GM12878 (cell line): ENCODE measurements at regions not wholly inside any gene's neighbourhood (a gene's known extent, or its start where the extent isn't known, plus 50 kb on each side); places are given as distances from the start of the nearest gene placed in this dataset.

Experiments
- ATAC-seq: fragments of 200-7000 bp; cut with Tn5 transposase; 3 replicates; pipeline ENCODE4 v1.9.1; 2020; ENCODE audit warnings: mild to moderate bottlenecking, moderate library complexity
- BruUV-seq: library from RNA; stranded (reverse); fragments of 400-500 nt; replicated peaks from 2 replicates; lab custom pipeline; 2021; lab: Mats Ljungman, UMichigan
- CTCF ChIA-PET: fragments of 300-600 bp; sonication (Branson Sonifier 250); formaldehyde crosslinking; extraction: SDS; loops from one replicate; lab custom pipeline; 2021; ENCODE audit warnings: inconsistent platforms; lab: Yijun Ruan, JAX
- POLR2A ChIA-PET: fragments of 350-600 bp; formaldehyde crosslinking; extraction: SDS; loops from one replicate; lab custom pipeline; 2021; ENCODE audit warnings: inconsistent platforms; lab: Charles Lee
- RAD21 ChIA-PET: fragments of 300-600 bp; sonication (Branson Sonifier 250); formaldehyde crosslinking; loops from one replicate; lab custom pipeline; 2023; ENCODE audit warnings: antibody characterized with exemption; ENCODE audit not compliant: unreplicated experiment; lab: Charles Lee
- SMC1A ChIA-PET: fragments of 300-600 bp; sonication (Branson Sonifier 250); formaldehyde crosslinking; loops from one replicate; lab custom pipeline; 2023; ENCODE audit not compliant: unreplicated experiment, uncharacterized antibody; lab: Charles Lee
- DNase-seq: peaks from one replicate; pipeline ENCODE4 v3.0.0-alpha.2; 2011; ENCODE audit warnings: low read depth, low spot score
- FAIRE-seq: peaks from 3 replicates; lab custom pipeline; 2011; peaks lifted over from hg19 to GRCh38; lab: Jason Lieb, UNC
- H2AFZ ChIP-seq: 2 replicates; pipeline ENCODE4 v1.6.0; 2011; ENCODE audit warnings: low read depth, low read length, control low read depth; ENCODE audit not compliant: control insufficient read depth
- H3K27ac ChIP-seq: 2 replicates; pipeline ENCODE4 v1.5.1; 2011; ENCODE audit warnings: control low read depth; ENCODE audit not compliant: control insufficient read depth, insufficient read depth
- H3K27me3 ChIP-seq, 2 experiments: replicated peaks in 1 of 2; 2 replicates each; pipeline versions ENCODE4 v1.6.0 to v1.6.1; 2011; ENCODE audit warnings: low read length in 1 of 2; ENCODE audit not compliant: control insufficient read depth in 2 of 2, insufficient read depth in 2 of 2
- H3K36me3 ChIP-seq, 2 experiments: 2 replicates each; pipeline ENCODE4 v1.5.1; 2011; ENCODE audit warnings: low read length in 1 of 2; ENCODE audit not compliant: control insufficient read depth in 2 of 2, insufficient read depth in 2 of 2
- H3K4me1 ChIP-seq: 2 replicates; pipeline ENCODE4 v1.6.1; 2011; ENCODE audit warnings: mild to moderate bottlenecking, low read length, moderate library complexity, mixed read lengths; ENCODE audit not compliant: control insufficient read depth, insufficient read depth
- H3K4me2 ChIP-seq: 2 replicates; pipeline ENCODE4 v1.6.0; 2011; ENCODE audit warnings: control low read depth; ENCODE audit not compliant: control insufficient read depth, insufficient read depth
- H3K4me3 ChIP-seq: fragments of 200-600 bp; sonication (generic); 2 replicates; pipeline ENCODE4 v1.5.1; 2016
- H3K79me2 ChIP-seq: 2 replicates; pipeline ENCODE4 v1.6.0; 2011; ENCODE audit warnings: low read length; ENCODE audit not compliant: control insufficient read depth, insufficient read depth
- H3K9ac ChIP-seq: 2 replicates; pipeline ENCODE4 v1.8.0; 2011; ENCODE audit warnings: low read length, control low read depth, mixed read lengths; ENCODE audit not compliant: control insufficient read depth, insufficient read depth
- H3K9me3 ChIP-seq: replicated peaks from 3 replicates; pipeline ENCODE4 v1.5.1; 2011; ENCODE audit warnings: mild to moderate bottlenecking, low read length; ENCODE audit not compliant: control insufficient read depth, insufficient read depth
- H4K20me1 ChIP-seq: 2 replicates; pipeline ENCODE4 v1.6.0; 2011; ENCODE audit not compliant: control insufficient read depth, insufficient read depth
- BCLAF1 ChIP-seq: fragments of 450-650 bp; IDR thresholded peaks from 2 replicates; pipeline ENCODE4 v1.6.1; 2017; ENCODE audit warnings: antibody characterized with exemption, mild to moderate bottlenecking, moderate library complexity
- CBX5 ChIP-seq: sonication (generic); IDR thresholded peaks from 2 replicates; pipeline ENCODE4 v1.6.1; 2016; ENCODE audit warnings: low read depth, moderate library complexity, mild to moderate bottlenecking, inconsistent platforms
- CHD1 ChIP-seq: IDR thresholded peaks from 2 replicates; pipeline ENCODE4 v1.6.1; 2012; ENCODE audit warnings: low read depth, low read length, improper control_type of control experiment
- CTCF ChIP-seq, 3 experiments: IDR thresholded peaks in 2 of 3; conservative IDR thresholded peaks in 1 of 3; 2 replicates each; pipeline ENCODE4 v1.5.1; 2011; ENCODE audit warnings: low read depth in 3 of 3, low read length in 3 of 3, mild to moderate bottlenecking in 3 of 3, control low read depth in 2 of 3, moderate library complexity in 2 of 3, inconsistent platforms in 1 of 3, mixed read lengths in 1 of 3; ENCODE audit not compliant: control insufficient read depth in 2 of 3, insufficient read depth in 1 of 3; ENCODE audit errors: extremely low read depth in 1 of 3
- CUX1 ChIP-seq: IDR thresholded peaks from 2 replicates; pipeline ENCODE4 v1.6.1; 2012; ENCODE audit warnings: improper control_type of control experiment, low read depth, low read length; ENCODE audit not compliant: insufficient replicate concordance
- ETV6 ChIP-seq, 2 experiments: fragments of 450-650 bp in 1 of 2; IDR thresholded peaks in 1 of 2; conservative IDR thresholded peaks in 1 of 2; 2 replicates each; pipeline ENCODE4 v1.6.1; 2014; ENCODE audit warnings: antibody characterized with exemption in 1 of 2, borderline replicate concordance in 1 of 2, low read depth in 1 of 2, mild to moderate bottlenecking in 1 of 2, moderate library complexity in 1 of 2
- JUND ChIP-seq: IDR thresholded peaks from 2 replicates; pipeline ENCODE4 v1.6.1; 2012; ENCODE audit warnings: low read depth, mild to moderate bottlenecking, low read length, improper control_type of control experiment, moderate library complexity
- KAT2A ChIP-seq: conservative IDR thresholded peaks from 2 replicates; pipeline ENCODE4 v1.6.1; 2011; ENCODE audit warnings: low read depth, low read length; ENCODE audit not compliant: control insufficient read depth
- NRF1 ChIP-seq: conservative IDR thresholded peaks from 2 replicates; pipeline ENCODE4 v1.6.1; 2011; ENCODE audit warnings: mild to moderate bottlenecking, low read depth, low read length, improper control_type of control experiment
- SUPT20H ChIP-seq: IDR thresholded peaks from 2 replicates; pipeline ENCODE4 v1.6.1; 2011; ENCODE audit warnings: low read depth, mild to moderate bottlenecking, low read length, moderate library complexity, borderline replicate concordance; ENCODE audit not compliant: control insufficient read depth
- USF2 ChIP-seq: IDR thresholded peaks from 2 replicates; pipeline ENCODE4 v1.6.1; 2011; ENCODE audit warnings: low read depth, low read length, improper control_type of control experiment, borderline replicate concordance
- ZBED1 ChIP-seq: IDR thresholded peaks from 2 replicates; pipeline ENCODE4 v1.6.1; 2016; ENCODE audit warnings: borderline replicate concordance
- ZNF274 ChIP-seq: IDR thresholded peaks from one replicate; pipeline ENCODE4 v1.8.0; 2011; ENCODE audit not compliant: insufficient read length, insufficient read depth
- WGBS: methylation state at CpG from one replicate; pipeline ENCODE4 v1.1.6; 2016; ENCODE audit warnings: low lambda C conversion rate; ENCODE audit not compliant: insufficient replicate concordance, insufficient coverage; ENCODE audit errors: missing lambda C conversion rate; 5-methylcytosine and 5-hydroxymethylcytosine counted together
- in situ Hi-C: fragments of 300-500 bp; cut with MboI; formaldehyde crosslinking; loops from 9 replicates; pipeline ENCODE4 v1.14.3; 2018; ENCODE audit warnings: mixed read lengths
- intact Hi-C: fragments of 100-400 bp; cut with micrococcal nuclease; formaldehyde crosslinking; loops from one replicate; pipeline ENCODE4 v1.14.2; 2022; ENCODE audit not compliant: unreplicated experiment

GRCh38 chr10:64201936-64202335 is 680.7 kb downstream of the REEP3 start:
- ChIA-PET RAD21 (no interaction called here), CTCF (no interaction called here), POLR2A (no interaction called here), SMC1A (interaction anchor here (0.9 kb wide), 1 partner anchor 20 kb away, joined by 3 read pairs; no protein-coding TSS in a partner anchor)
- H4K20me1 ChIP-seq: no peaks in the 10 kb centered on the region
- WGBS: 41% methylated on average over 2 of the region's 2 CpGs
- H3K79me2 ChIP-seq: no peaks in the 10 kb centered on the region
- no peak overlapping the region for H3K9ac ChIP-seq
- H3K36me3 ChIP-seq: no peaks in the 10 kb centered on the region
- no peak overlapping the region for H3K4me3 ChIP-seq
- no TSS peak for BruUV-seq
- H2AFZ ChIP-seq: no peak overlapping the region
- no peak for ATAC-seq
- intact Hi-C loops (no loop called here), in situ Hi-C loops (no loop called here)
- no peaks in the 10 kb centered on the region for H3K4me1 ChIP-seq
- no peaks in the 10 kb centered on the region for H3K9me3 ChIP-seq
- H3K27me3 ChIP-seq: no peaks in the 10 kb centered on the region
- no peak overlapping the region for H3K27ac ChIP-seq
- DNase-seq: no peak
- H3K4me2 ChIP-seq: no peak overlapping the region
- FAIRE-seq: no peak
- TF ChIP-seq CBX5 (no peak), ZBED1 (no peak), BCLAF1 (no peak), USF2 (no peak), CUX1 (no peak), CHD1 (no peak), SUPT20H (no peak), CTCF (IDR thresholded peaks at IDR 0.05 in 2 of 3, conservative IDR thresholded peaks at IDR 0.05 in 1 of 3; ENCODE audit: control insufficient read depth in 2 of 3, extremely low read depth in 1 of 3, insufficient read depth in 1 of 3, low read depth in 3 of 3, low read length in 3 of 3) (no peak), ETV6 (conservative IDR thresholded peaks at IDR 0.05 in 1 of 2, IDR thresholded peaks at IDR 0.05 in 1 of 2; ENCODE audit: borderline replicate concordance in 1 of 2, low read depth in 1 of 2) (no peak), NRF1 (no peak), KAT2A (no peak), JUND (no peak), ZNF274 (no peak)
